Smooth muscle cell (in vitro differentiated cells): ENCODE measurements at regions not wholly inside any gene's neighbourhood (a gene's known extent, or its start where the extent isn't known, plus 50 kb on each side); places are given as distances from the start of the nearest gene placed in this dataset.

ENCODE experiments used
- DNase-seq: peaks from one replicate; lab custom pipeline; 2025; ENCODE audit not compliant: unreplicated experiment; lab: John Stamatoyannopoulos, UW
- H2AFZ ChIP-seq: fragments of 200-600 bp; sonication (generic); 2 replicates; pipeline ENCODE4 v1.6.0; 2016; ENCODE audit warnings: antibody characterized with exemption, low read depth, mild to moderate bottlenecking
- H3F3A ChIP-seq: fragments of 200-600 bp; sonication (generic); 2 replicates; pipeline ENCODE4 v1.6.0; 2017; ENCODE audit warnings: antibody characterized with exemption, low read depth
- H3K27ac ChIP-seq: fragments of 200-600 bp; sonication (generic); 2 replicates; pipeline ENCODE4 v1.5.1; 2016; ENCODE audit warnings: low read depth, mild to moderate bottlenecking
- H3K27me3 ChIP-seq: fragments of 200-600 bp; sonication (generic); 2 replicates; pipeline ENCODE4 v1.6.1; 2016; ENCODE audit warnings: low read depth, mild to moderate bottlenecking
- H3K36me3 ChIP-seq: fragments of 200-600 bp; sonication (generic); 2 replicates; pipeline ENCODE4 v1.5.1; 2016; ENCODE audit warnings: low read depth
- H3K4me1 ChIP-seq: fragments of 200-600 bp; sonication (generic); 2 replicates; pipeline ENCODE4 v1.5.1; 2016; ENCODE audit warnings: low read depth
- H3K4me2 ChIP-seq: fragments of 200-600 bp; sonication (generic); 2 replicates; pipeline ENCODE4 v1.6.0; 2016; ENCODE audit warnings: mild to moderate bottlenecking
- H3K4me3 ChIP-seq: fragments of 200-600 bp; sonication (generic); 2 replicates; pipeline ENCODE4 v1.5.1; 2016; ENCODE audit warnings: mild to moderate bottlenecking
- H3K79me2 ChIP-seq: fragments of 200-600 bp; sonication (generic); 2 replicates; pipeline ENCODE4 v1.6.0; 2016; ENCODE audit warnings: low read depth, mild to moderate bottlenecking
- H3K9ac ChIP-seq: fragments of 200-600 bp; sonication (generic); 2 replicates; pipeline ENCODE4 v1.6.0; 2016; ENCODE audit warnings: low read depth
- H3K9me3 ChIP-seq: fragments of 200-600 bp; sonication (generic); replicated peaks from 2 replicates; pipeline ENCODE4 v1.5.1; 2016; ENCODE audit warnings: low read depth
- H4K20me1 ChIP-seq: fragments of 200-600 bp; sonication (generic); 2 replicates; pipeline ENCODE4 v1.6.0; 2016; ENCODE audit warnings: low read depth
- WGBS: methylation state at CpG from one replicate; pipeline ENCODE4 v1.1.7; 2016; ENCODE audit warnings: low lambda C conversion rate; 5-methylcytosine and 5-hydroxymethylcytosine counted together
- TF ChIP-seq, protein P1 (sequence below): fragments of 200-600 bp; sonication (generic); IDR thresholded peaks from 2 replicates; pipeline ENCODE4 v1.5.1; 2017; ENCODE audit warnings: borderline replicate concordance, mild to moderate bottlenecking, antibody characterized with exemption; ENCODE audit not compliant: insufficient read depth, poor library complexity, severe bottlenecking

DNA sequence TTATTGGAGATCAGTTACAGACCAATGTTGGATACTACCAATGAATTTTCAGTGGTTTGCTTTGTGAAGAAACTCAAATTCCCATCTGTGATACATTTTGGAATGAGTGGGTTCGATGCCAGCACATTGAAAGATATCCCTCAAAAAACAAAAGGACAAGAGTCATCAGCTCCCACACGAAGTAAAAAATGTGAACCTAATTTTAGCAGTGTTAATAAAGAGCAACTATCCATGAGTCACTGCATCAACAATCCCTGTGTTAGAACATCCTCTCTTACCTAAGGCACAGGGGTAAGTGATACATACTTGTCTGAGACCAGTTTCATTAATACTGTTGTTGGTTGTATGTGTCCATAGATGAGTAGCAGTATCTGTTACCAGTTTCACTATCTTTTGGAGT, 551.8 kb upstream of the SOX11 start:
- H3K4me1 ChIP-seq, result no peaks in the 10 kb centered on the region
- no peaks in the 10 kb centered on the region for H4K20me1 ChIP-seq
- no peaks in the 10 kb centered on the region for H3K79me2 ChIP-seq
- H3F3A ChIP-seq, result no peaks in the 10 kb centered on the region
- H3K9me3 ChIP-seq, result no peaks in the 10 kb centered on the region
- no peak overlapping the region for H2AFZ ChIP-seq
- TF ChIP-seq, protein P1, sequence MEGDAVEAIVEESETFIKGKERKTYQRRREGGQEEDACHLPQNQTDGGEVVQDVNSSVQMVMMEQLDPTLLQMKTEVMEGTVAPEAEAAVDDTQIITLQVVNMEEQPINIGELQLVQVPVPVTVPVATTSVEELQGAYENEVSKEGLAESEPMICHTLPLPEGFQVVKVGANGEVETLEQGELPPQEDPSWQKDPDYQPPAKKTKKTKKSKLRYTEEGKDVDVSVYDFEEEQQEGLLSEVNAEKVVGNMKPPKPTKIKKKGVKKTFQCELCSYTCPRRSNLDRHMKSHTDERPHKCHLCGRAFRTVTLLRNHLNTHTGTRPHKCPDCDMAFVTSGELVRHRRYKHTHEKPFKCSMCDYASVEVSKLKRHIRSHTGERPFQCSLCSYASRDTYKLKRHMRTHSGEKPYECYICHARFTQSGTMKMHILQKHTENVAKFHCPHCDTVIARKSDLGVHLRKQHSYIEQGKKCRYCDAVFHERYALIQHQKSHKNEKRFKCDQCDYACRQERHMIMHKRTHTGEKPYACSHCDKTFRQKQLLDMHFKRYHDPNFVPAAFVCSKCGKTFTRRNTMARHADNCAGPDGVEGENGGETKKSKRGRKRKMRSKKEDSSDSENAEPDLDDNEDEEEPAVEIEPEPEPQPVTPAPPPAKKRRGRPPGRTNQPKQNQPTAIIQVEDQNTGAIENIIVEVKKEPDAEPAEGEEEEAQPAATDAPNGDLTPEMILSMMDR, result no peak
- H3K27me3 ChIP-seq, result no peaks in the 10 kb centered on the region
- no peak overlapping the region for H3K27ac ChIP-seq
- no peaks in the 10 kb centered on the region for H3K36me3 ChIP-seq
- no peak overlapping the region for H3K4me2 ChIP-seq
- no peak overlapping the region for H3K9ac ChIP-seq
- DNase-seq, result no peak
- H3K4me3 ChIP-seq, result no peak overlapping the region
- 62% methylated on average over 2 of the region's 2 CpGs for WGBS

DNA sequence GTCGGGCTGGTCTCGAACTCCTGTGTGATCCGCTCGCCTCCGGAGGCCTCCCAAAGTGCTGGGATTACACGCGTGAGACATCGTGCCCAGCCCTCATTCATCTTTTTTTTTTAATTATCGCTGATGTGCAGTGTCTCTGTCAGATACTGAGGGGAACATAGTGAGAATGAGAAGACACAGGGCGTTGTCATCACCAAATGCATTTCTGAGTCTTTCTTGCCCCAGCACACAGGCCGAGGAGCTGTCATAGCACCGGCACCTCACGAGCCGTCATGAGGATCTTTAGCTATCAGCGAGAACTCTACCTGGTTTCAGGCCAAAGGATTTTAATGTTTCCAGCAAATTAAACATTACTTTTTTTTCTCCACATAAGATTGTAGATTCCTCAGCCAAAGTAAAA, 548.0 kb upstream of the SOX11 start:
- Histone ChIP-seq H4K20me1 (no peaks in the 10 kb centered on the region), H3K36me3 (no peaks in the 10 kb centered on the region), H2AFZ (no peak overlapping the region), H3F3A (no peaks in the 10 kb centered on the region), H3K4me3 (no peak overlapping the region), H3K4me2 (no peak overlapping the region), H3K27me3 (no peaks in the 10 kb centered on the region), H3K79me2 (no peaks in the 10 kb centered on the region), H3K27ac (no peak overlapping the region), H3K9me3 (no peaks in the 10 kb centered on the region), H3K9ac (no peak overlapping the region), H3K4me1 (no peaks in the 10 kb centered on the region)
- TF ChIP-seq, protein P1, result no peak
- no peak for DNase-seq
- 88% methylated on average over 15 of the region's 15 CpGs for WGBS

GRCh38 chr2:5145053-5145452, 547.1 kb upstream of the SOX11 start:
- Histone ChIP-seq H3K79me2 (no peaks in the 10 kb centered on the region), H2AFZ (no peak overlapping the region), H3K9ac (no peak overlapping the region), H3K4me1 (no peaks in the 10 kb centered on the region), H3K4me3 (no peak overlapping the region), H3K27me3 (no peaks in the 10 kb centered on the region), H3K9me3 (no peaks in the 10 kb centered on the region), H4K20me1 (no peaks in the 10 kb centered on the region), H3K27ac (no peak overlapping the region), H3F3A (no peaks in the 10 kb centered on the region), H3K36me3 (no peaks in the 10 kb centered on the region), H3K4me2 (no peak overlapping the region)
- TF ChIP-seq, protein P1, result no peak
- no peak for DNase-seq
- 58% methylated on average over 8 of the region's 8 CpGs for WGBS

GRCh38 chr2:5145801-5146200, 546.4 kb upstream of the SOX11 start:
- 98% methylated on average over 4 of the region's 4 CpGs for WGBS
- TF ChIP-seq, protein P1, result no peak

More at GRCh38 chr2:5145801-5146200, 546.4 kb upstream of the SOX11 start:
- Histone ChIP-seq H3K27me3 (no peaks in the 10 kb centered on the region), H3K4me3 (no peak overlapping the region), H3F3A (no peaks in the 10 kb centered on the region), H3K36me3 (no peaks in the 10 kb centered on the region), H3K9me3 (no peaks in the 10 kb centered on the region), H4K20me1 (no peaks in the 10 kb centered on the region), H3K4me1 (no peaks in the 10 kb centered on the region), H3K79me2 (no peaks in the 10 kb centered on the region), H3K9ac (no peak overlapping the region), H2AFZ (no peak overlapping the region), H3K27ac (no peak overlapping the region), H3K4me2 (no peak overlapping the region)
- DNase-seq, result no peak
